ENCODE measurements at regions not wholly inside any gene's neighbourhood (a gene's known extent, or its start where the extent isn't known, plus 50 kb on each side); places are given as distances from the start of the nearest gene placed in this dataset.

DNA sequence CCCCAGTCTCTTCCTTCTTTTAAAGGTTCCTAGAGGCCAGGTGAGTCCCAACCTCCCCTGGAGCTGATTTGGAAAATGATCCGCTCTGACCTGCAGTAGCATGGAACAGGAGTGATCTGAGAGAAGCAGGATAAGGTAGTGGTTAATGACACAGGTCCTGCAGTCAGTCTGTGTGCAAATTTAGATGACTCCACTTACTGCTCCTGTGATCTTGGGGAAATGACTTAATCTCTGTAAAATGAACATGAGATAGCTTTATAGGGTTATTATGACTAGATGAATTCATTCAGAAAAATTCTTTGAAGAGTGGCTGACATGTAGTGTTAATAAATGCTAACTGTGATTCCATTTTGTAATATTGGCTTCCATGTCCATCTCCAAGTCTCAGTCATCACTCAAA, 374.9 kb upstream of the CAMK1G start:
- no peaks in the 10 kb centered on the region for H3K9me3 ChIP-seq (ENCODE audit: severe bottlenecking)
- no peaks in the 10 kb centered on the region for H3K27me3 ChIP-seq (ENCODE audit: insufficient read depth, poor library complexity, severe bottlenecking)
- DNase-seq (ENCODE audit: low spot score): no peak
- no peak for ATAC-seq (ENCODE audit: low read depth)
- H3K27ac ChIP-seq (ENCODE audit: poor library complexity, severe bottlenecking): no peak overlapping the region
- H3K4me3 ChIP-seq (ENCODE audit: severe bottlenecking): no peak overlapping the region
- H3K4me1 ChIP-seq (ENCODE audit: insufficient read depth, poor library complexity, severe bottlenecking): no peaks in the 10 kb centered on the region
- TF ChIP-seq, protein P1, sequence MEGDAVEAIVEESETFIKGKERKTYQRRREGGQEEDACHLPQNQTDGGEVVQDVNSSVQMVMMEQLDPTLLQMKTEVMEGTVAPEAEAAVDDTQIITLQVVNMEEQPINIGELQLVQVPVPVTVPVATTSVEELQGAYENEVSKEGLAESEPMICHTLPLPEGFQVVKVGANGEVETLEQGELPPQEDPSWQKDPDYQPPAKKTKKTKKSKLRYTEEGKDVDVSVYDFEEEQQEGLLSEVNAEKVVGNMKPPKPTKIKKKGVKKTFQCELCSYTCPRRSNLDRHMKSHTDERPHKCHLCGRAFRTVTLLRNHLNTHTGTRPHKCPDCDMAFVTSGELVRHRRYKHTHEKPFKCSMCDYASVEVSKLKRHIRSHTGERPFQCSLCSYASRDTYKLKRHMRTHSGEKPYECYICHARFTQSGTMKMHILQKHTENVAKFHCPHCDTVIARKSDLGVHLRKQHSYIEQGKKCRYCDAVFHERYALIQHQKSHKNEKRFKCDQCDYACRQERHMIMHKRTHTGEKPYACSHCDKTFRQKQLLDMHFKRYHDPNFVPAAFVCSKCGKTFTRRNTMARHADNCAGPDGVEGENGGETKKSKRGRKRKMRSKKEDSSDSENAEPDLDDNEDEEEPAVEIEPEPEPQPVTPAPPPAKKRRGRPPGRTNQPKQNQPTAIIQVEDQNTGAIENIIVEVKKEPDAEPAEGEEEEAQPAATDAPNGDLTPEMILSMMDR (IDR thresholded peaks at IDR 0.05; ENCODE audit: poor library complexity, severe bottlenecking): no peak
- no peaks in the 10 kb centered on the region for H3K36me3 ChIP-seq (ENCODE audit: low read depth)

DNA sequence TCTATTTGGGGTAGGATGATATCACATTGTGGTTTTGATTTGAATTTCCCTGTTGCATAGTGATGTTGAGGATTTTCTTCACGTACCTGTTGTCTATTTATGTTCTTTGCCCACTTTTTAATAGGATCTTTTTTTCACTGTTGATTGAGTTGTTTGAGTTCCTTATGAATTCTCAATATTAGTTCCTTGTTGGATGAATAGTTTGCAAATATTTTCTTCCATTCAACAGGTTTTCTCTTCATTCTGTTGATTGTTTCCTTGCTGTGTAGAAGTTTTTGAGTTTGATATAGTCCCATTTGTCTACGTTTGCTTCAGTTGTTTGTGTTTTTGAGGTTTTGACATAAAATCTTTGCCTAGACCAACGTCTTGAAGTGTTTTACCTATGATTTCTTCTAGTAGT, 369.5 kb upstream of the CAMK1G start:
- H3K4me3 ChIP-seq (ENCODE audit: severe bottlenecking): no peak overlapping the region
- DNase-seq (ENCODE audit: low spot score): no peak
- H3K27ac ChIP-seq (ENCODE audit: poor library complexity, severe bottlenecking): no peak overlapping the region
- H3K27me3 ChIP-seq (ENCODE audit: insufficient read depth, poor library complexity, severe bottlenecking): no peaks in the 10 kb centered on the region
- no peak for ATAC-seq (ENCODE audit: low read depth)
- H3K36me3 ChIP-seq (ENCODE audit: low read depth): no peaks in the 10 kb centered on the region
- no peaks in the 10 kb centered on the region for H3K9me3 ChIP-seq (ENCODE audit: severe bottlenecking)
- no peaks in the 10 kb centered on the region for H3K4me1 ChIP-seq (ENCODE audit: insufficient read depth, poor library complexity, severe bottlenecking)
- TF ChIP-seq, protein P1 (IDR thresholded peaks at IDR 0.05; ENCODE audit: poor library complexity, severe bottlenecking): no peak

DNA sequence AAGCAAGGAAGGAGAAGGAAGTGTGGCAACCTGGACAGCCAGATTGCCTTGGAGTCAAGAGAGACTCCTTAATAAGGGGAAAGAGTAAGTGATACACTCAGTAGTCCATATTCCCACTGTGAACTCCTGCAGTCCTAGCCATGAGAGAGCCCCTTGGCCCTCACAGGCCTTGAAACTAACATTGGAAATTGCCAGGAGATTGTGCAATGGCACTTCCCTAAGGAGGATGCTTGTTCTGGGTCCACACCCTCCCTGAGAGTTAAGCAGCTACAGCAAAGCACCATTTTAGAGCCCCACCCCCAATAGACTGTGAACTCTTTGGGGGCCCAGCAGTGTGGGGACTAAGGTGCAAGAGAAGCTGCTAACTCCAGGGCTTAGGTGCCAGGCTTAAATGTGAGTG, 367.7 kb upstream of the CAMK1G start:
- DNase-seq (ENCODE audit: low spot score) (no peak), ATAC-seq (ENCODE audit: low read depth) (no peak)
- Histone ChIP-seq H3K36me3 (ENCODE audit: low read depth) (no peaks in the 10 kb centered on the region), H3K27ac (ENCODE audit: poor library complexity, severe bottlenecking) (no peak overlapping the region), H3K27me3 (ENCODE audit: insufficient read depth, poor library complexity, severe bottlenecking) (no peaks in the 10 kb centered on the region), H3K4me1 (ENCODE audit: insufficient read depth, poor library complexity, severe bottlenecking) (no peaks in the 10 kb centered on the region), H3K4me3 (ENCODE audit: severe bottlenecking) (no peak overlapping the region), H3K9me3 (ENCODE audit: severe bottlenecking) (no peaks in the 10 kb centered on the region)
- TF ChIP-seq, protein P1 (IDR thresholded peaks at IDR 0.05; ENCODE audit: poor library complexity, severe bottlenecking): no peak

DNA sequence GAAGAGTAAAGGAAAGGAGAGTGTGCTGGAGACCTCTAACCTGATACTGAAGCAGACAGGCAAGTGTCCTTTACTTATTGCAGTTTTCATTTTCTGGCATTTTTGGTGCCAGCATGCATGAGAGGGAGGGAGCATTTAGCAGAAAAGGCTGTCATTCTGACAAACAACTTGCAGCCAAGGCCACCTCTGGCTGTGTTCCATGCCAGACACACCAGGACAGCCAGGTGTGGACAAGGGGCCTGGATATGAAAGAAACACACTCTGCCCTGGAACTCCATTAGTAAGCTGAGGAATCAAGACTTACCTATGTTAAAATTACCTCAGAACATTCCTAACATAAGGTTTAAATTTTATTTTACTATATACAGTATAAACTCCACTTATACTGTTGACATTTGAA, 365.4 kb upstream of the CAMK1G start:
- Histone ChIP-seq H3K4me1 (ENCODE audit: insufficient read depth, poor library complexity, severe bottlenecking) (no peaks in the 10 kb centered on the region), H3K4me3 (ENCODE audit: severe bottlenecking) (no peak overlapping the region), H3K27ac (ENCODE audit: poor library complexity, severe bottlenecking) (no peak overlapping the region), H3K27me3 (ENCODE audit: insufficient read depth, poor library complexity, severe bottlenecking) (no peaks in the 10 kb centered on the region), H3K9me3 (ENCODE audit: severe bottlenecking) (no peaks in the 10 kb centered on the region), H3K36me3 (ENCODE audit: low read depth) (no peaks in the 10 kb centered on the region)
- ATAC-seq (ENCODE audit: low read depth) (no peak), DNase-seq (ENCODE audit: low spot score) (no peak)
- TF ChIP-seq, protein P1 (IDR thresholded peaks at IDR 0.05; ENCODE audit: poor library complexity, severe bottlenecking): no peak

DNA sequence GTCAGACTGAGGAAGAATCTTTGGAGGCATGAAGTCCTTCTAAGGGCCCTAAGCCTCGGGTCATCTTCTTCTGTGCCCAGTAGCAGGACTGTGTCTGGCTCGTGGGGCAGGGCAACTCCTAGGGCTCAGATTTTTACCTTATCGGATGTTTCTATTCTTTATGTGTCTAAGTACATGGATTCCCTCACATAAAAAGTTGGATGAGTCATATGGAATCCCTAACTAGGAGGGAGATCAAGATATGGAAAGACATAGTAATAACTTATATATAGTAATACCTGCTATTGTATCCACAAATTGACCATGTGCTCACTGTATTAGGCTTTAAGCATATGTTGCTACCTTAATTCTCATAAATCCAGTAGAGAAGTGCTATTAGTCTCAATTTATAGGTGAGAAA, 364.5 kb upstream of the CAMK1G start:
- Histone ChIP-seq H3K4me3 (ENCODE audit: severe bottlenecking) (no peak overlapping the region), H3K36me3 (ENCODE audit: low read depth) (no peaks in the 10 kb centered on the region), H3K27ac (ENCODE audit: poor library complexity, severe bottlenecking) (no peak overlapping the region), H3K4me1 (ENCODE audit: insufficient read depth, poor library complexity, severe bottlenecking) (no peaks in the 10 kb centered on the region), H3K9me3 (ENCODE audit: severe bottlenecking) (no peaks in the 10 kb centered on the region), H3K27me3 (ENCODE audit: insufficient read depth, poor library complexity, severe bottlenecking) (no peaks in the 10 kb centered on the region)
- TF ChIP-seq, protein P1 (IDR thresholded peaks at IDR 0.05; ENCODE audit: poor library complexity, severe bottlenecking): no peak
- DNase-seq (ENCODE audit: low spot score) (no peak), ATAC-seq (ENCODE audit: low read depth) (peak; percentile 45; the same call in 1 of the 3 replicates)

Measured in RWPE2 (cell line).